Mesothelial cell of epicardium (in vitro differentiated cells): ENCODE measurements at regions not wholly inside any gene's neighbourhood (a gene's known extent, or its start where the extent isn't known, plus 50 kb on each side); places are given as distances from the start of the nearest gene placed in this dataset.

Experiments
- DNase-seq, 2 experiments: peaks; one replicate each; pipeline ENCODE4 v3.0.0; 2021; ENCODE audit warnings: low spot score in 2 of 2; ENCODE audit not compliant: unreplicated experiment in 2 of 2
- H3K27ac Mint-ChIP-seq: 2 replicates; pipeline ENCODE4 v1.8.0; 2021; ENCODE audit warnings: mixed read lengths
- H3K27me3 Mint-ChIP-seq: 2 replicates; pipeline ENCODE4 v1.8.0; 2021; ENCODE audit warnings: low read depth, mixed read lengths
- H3K36me3 Mint-ChIP-seq: 2 replicates; pipeline ENCODE4 v1.8.0; 2021; ENCODE audit warnings: mixed read lengths
- H3K4me1 Mint-ChIP-seq: 2 replicates; pipeline ENCODE4 v1.8.0; 2021; ENCODE audit warnings: mixed read lengths
- H3K4me3 Mint-ChIP-seq: 2 replicates; pipeline ENCODE4 v1.8.0; 2021; ENCODE audit warnings: mild to moderate bottlenecking, moderate library complexity, mixed read lengths
- H3K9me3 Mint-ChIP-seq: 2 replicates; pipeline ENCODE4 v1.8.0; 2021; ENCODE audit warnings: mixed read lengths
- TF ChIP-seq, protein P1 (sequence below): fragments of 200-600 bp; sonication (generic); IDR thresholded peaks from one replicate; pipeline ENCODE4 v1.5.0; 2021; ENCODE audit warnings: antibody characterized with exemption; ENCODE audit not compliant: unreplicated experiment

- DNase-seq: no peak
- H3K27ac Mint-ChIP-seq: no peak overlapping the region
- no peaks in the 10 kb centered on the region for H3K36me3 Mint-ChIP-seq
- H3K4me3 Mint-ChIP-seq: no peak overlapping the region
- H3K27me3 Mint-ChIP-seq: peaks cover 4% of the 10 kb centered on the region
- H3K4me1 Mint-ChIP-seq: peaks cover 7% of the 10 kb centered on the region
- TF ChIP-seq, protein P1, sequence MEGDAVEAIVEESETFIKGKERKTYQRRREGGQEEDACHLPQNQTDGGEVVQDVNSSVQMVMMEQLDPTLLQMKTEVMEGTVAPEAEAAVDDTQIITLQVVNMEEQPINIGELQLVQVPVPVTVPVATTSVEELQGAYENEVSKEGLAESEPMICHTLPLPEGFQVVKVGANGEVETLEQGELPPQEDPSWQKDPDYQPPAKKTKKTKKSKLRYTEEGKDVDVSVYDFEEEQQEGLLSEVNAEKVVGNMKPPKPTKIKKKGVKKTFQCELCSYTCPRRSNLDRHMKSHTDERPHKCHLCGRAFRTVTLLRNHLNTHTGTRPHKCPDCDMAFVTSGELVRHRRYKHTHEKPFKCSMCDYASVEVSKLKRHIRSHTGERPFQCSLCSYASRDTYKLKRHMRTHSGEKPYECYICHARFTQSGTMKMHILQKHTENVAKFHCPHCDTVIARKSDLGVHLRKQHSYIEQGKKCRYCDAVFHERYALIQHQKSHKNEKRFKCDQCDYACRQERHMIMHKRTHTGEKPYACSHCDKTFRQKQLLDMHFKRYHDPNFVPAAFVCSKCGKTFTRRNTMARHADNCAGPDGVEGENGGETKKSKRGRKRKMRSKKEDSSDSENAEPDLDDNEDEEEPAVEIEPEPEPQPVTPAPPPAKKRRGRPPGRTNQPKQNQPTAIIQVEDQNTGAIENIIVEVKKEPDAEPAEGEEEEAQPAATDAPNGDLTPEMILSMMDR: no peak
- H3K9me3 Mint-ChIP-seq: no peaks in the 10 kb centered on the region
Observed at GRCh38 chr1:214927796-214928195, 154.7 kb upstream of the KCNK2 start.

DNA sequence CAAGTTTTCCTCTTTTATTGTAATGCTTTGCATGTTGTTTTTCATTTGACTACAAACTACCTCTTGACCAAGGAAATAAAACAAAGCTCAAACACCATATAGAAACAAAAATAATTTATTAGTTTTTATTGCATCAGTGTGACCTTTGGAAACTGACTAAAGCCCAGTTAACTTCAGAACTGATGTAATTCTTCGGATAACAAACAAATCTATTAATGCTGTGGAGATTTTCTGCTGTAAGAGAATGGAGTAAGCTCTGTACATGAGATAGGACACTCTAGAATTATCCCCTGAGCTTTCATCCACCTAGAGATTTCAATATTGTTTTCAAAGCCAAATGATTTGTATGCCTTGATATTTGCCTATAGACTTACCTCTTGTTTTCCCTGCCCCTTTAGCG is 154.0 kb upstream of the KCNK2 start:
- TF ChIP-seq, protein P1: no peak
- no peak for DNase-seq
- Mint-ChIP-seq H3K9me3 (no peaks in the 10 kb centered on the region), H3K36me3 (no peaks in the 10 kb centered on the region), H3K4me3 (no peak overlapping the region), H3K27ac (no peak overlapping the region), H3K27me3 (peaks cover 4% of the 10 kb centered on the region), H3K4me1 (peaks cover 2% of the 10 kb centered on the region)

GRCh38 chr1:214933375-214933774 is 149.2 kb upstream of the KCNK2 start:
- TF ChIP-seq, protein P1: no peak
- Mint-ChIP-seq H3K27ac (no peak overlapping the region), H3K27me3 (peaks cover 3% of the 10 kb centered on the region), H3K4me3 (no peak overlapping the region), H3K36me3 (no peaks in the 10 kb centered on the region), H3K9me3 (no peaks in the 10 kb centered on the region), H3K4me1 (peaks cover 2% of the 10 kb centered on the region)
- no peak for DNase-seq

DNA sequence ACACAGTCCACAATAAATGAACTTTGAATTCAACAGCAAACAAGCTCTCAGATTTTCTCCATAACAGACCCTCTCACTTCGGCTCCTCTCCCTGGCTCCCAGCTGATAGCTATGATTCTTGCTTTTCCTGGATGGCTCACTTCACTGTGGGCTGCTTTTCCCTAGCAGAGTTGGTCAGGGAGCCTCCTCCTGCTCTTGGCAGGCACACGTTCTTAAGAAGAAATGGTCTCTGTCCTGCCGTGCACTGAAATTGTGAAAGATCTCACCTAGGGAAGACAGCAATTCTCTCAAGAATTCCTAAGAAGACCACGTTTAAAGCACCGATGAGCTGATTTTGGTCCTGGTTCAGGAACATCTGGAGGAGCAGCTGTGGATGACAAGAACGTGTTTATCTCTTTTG is 148.5 kb upstream of the KCNK2 start:
- DNase-seq: no peak
- Mint-ChIP-seq H3K27me3 (peaks cover 3% of the 10 kb centered on the region), H3K9me3 (no peaks in the 10 kb centered on the region), H3K4me1 (no peaks in the 10 kb centered on the region), H3K4me3 (no peak overlapping the region), H3K36me3 (no peaks in the 10 kb centered on the region), H3K27ac (no peak overlapping the region)
- TF ChIP-seq, protein P1: no peak

- no peak for DNase-seq
- H3K27ac Mint-ChIP-seq: no peak overlapping the region
- H3K36me3 Mint-ChIP-seq: no peaks in the 10 kb centered on the region
- peaks cover 3% of the 10 kb centered on the region for H3K27me3 Mint-ChIP-seq
- TF ChIP-seq, protein P1: no peak
- H3K4me1 Mint-ChIP-seq: no peaks in the 10 kb centered on the region
- H3K9me3 Mint-ChIP-seq: no peaks in the 10 kb centered on the region
- no peak overlapping the region for H3K4me3 Mint-ChIP-seq
Observed at GRCh38 chr1:214935258-214935657, 147.3 kb upstream of the KCNK2 start.

DNA sequence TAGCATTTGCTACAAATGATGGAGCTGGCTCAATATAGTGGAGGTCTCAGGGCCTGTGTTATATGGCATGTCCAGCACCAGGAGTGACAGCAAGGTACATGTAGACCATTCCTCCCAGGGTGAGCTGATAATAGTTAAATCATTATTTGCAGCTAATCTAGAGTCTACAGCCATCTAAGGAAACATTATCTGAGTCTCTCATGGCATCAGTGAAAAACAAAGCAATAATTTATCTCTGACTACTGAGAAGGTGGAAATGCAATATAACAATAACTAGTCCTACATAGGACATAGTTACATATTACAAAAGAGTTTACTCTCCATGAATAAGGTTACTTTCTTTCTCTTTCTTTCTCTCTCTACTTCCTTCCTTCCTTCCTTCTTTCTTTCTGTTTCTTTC is 143.4 kb upstream of the KCNK2 start:
- no peak for DNase-seq
- Mint-ChIP-seq H3K4me3 (no peak overlapping the region), H3K27ac (no peak overlapping the region), H3K27me3 (peaks cover 13% of the 10 kb centered on the region), H3K9me3 (no peaks in the 10 kb centered on the region), H3K4me1 (no peaks in the 10 kb centered on the region), H3K36me3 (no peaks in the 10 kb centered on the region)
- TF ChIP-seq, protein P1: no peak
